Activated naive CD4-positive, alpha-beta T cell treated with anti-CD3 and anti-CD28 coated beads, Interleukin-2, amount 50 U/mL, for 72 hours (primary cell): ENCODE measurements at regions not wholly inside any gene's neighbourhood (a gene's known extent, or its start where the extent isn't known, plus 50 kb on each side); places are given as distances from the start of the nearest gene placed in this dataset.

Source experiments
- ATAC-seq, 2 donors: fragments of 150-1000 bp; cut with Tn5 transposase; 2 replicates each; pipeline ENCODE4 v1.10.0; 2021; ENCODE audit warnings: mild to moderate bottlenecking in 2 of 2, moderate library complexity in 2 of 2
- DNase-seq, 2 donors: peaks; one replicate each; pipeline ENCODE4 v3.0.0; 2021 to 2022; ENCODE audit warnings: low spot score in 2 of 2
- H3K27ac Mint-ChIP-seq, 2 donors: one replicate each; pipeline ENCODE4 v1.8.0; 2022; ENCODE audit warnings: mild to moderate bottlenecking in 2 of 2, mixed read lengths in 2 of 2
- H3K36me3 Mint-ChIP-seq, 2 donors: one replicate each; pipeline ENCODE4 v1.8.0; 2022; ENCODE audit warnings: mixed read lengths in 2 of 2
- H3K9me3 Mint-ChIP-seq, 2 donors: one replicate each; pipeline ENCODE4 v1.8.0; 2022; ENCODE audit warnings: mixed read lengths in 2 of 2

DNA sequence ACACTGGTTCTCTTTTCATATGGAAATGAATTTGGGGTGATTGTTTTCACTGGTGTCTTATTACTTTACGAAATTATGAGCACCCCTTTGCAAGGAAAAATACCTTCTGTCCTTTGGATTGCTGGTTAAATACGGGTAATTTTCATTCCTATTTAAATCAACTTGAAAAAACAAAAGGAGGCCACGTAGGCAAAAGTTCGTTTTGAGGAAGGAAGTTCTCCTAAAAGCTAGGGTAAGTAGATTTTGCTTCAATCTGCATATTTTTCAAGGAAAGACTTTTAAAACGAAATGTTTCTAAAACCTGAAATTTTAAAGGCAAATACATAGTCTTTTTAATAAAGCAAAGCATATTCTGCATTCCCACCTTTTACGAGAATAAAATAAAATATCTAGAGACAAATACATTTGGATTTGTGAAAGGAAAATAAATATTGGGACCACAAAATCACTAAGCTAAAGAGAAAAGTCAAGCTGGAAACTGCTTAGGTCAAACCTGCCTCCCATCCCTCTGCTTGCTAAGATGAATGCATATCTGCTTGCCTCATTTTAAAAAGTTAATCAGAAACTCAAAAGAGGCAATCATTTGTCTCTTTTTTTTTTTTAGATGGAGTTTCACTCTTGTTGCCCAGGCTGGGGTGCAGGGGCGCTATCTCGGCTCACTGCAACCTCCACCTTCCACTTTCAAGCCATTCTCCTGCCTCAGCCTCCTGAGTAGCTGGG, 70.9 kb upstream of the ETS2 start:
- DNase-seq, result no peak
- Mint-ChIP-seq H3K36me3 (peaks cover 0 to 4% of the 10 kb centered on the region in 2 donors), H3K9me3 (no peaks in the 10 kb centered on the region), H3K27ac (no peak overlapping the region)
- ATAC-seq, result no peak

DNA sequence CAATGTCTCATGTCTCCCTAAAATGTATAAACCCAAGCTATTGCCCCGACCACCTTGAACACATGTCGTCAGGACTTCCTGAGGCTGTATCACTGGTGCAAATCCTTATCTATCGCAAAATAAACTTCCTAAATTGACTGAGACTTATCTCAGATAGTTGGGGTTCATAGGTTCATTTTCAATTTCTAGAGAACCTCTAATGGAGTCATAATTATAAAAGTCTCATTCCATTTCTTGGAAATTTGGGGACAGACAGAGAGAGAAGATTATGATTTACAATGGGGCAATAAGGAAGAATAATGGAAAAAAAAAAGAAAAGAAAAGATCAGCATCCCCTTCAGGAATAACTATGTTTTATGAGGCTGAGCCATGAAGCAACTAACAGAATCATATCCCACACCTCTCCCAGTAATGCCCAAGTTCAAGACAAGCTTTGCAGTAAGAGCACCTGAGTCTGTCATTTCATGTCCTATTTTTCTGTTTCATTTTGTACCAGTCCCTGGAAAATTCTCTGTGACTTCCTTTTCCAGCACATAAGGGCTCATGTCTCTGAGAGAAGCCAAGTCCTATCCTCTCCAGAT, 70.0 kb upstream of the ETS2 start:
- H3K9me3 Mint-ChIP-seq, result no peaks in the 10 kb centered on the region
- DNase-seq, result no peak
- H3K36me3 Mint-ChIP-seq, result peaks cover 0 to 4% of the 10 kb centered on the region in 2 donors
- no peak for ATAC-seq
- no peak overlapping the region for H3K27ac Mint-ChIP-seq

DNA sequence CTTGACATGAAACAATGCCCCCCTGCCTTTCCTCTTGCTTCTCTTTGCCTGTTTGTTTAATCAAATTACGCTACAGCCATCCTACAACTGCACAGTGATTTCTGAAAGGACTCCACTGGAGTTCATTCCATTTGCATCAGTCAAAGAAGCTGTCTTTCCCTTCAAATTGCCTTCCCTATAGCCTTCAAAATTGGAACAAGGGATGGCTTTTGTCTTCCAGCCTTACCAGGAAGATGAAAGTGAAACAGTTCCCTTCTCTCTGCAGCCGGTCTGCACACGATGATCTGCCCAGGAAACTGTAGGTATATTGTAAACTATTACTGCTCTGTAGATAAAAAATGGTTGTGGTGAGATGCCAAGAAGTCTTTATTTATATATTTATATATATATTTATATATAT, 65.6 kb upstream of the ETS2 start:
- Mint-ChIP-seq H3K36me3 (no peaks in the 10 kb centered on the region), H3K9me3 (peaks cover 0 to 4% of the 10 kb centered on the region in 2 donors), H3K27ac (no peak overlapping the region)
- ATAC-seq (no peak), DNase-seq (no peak)

DNA sequence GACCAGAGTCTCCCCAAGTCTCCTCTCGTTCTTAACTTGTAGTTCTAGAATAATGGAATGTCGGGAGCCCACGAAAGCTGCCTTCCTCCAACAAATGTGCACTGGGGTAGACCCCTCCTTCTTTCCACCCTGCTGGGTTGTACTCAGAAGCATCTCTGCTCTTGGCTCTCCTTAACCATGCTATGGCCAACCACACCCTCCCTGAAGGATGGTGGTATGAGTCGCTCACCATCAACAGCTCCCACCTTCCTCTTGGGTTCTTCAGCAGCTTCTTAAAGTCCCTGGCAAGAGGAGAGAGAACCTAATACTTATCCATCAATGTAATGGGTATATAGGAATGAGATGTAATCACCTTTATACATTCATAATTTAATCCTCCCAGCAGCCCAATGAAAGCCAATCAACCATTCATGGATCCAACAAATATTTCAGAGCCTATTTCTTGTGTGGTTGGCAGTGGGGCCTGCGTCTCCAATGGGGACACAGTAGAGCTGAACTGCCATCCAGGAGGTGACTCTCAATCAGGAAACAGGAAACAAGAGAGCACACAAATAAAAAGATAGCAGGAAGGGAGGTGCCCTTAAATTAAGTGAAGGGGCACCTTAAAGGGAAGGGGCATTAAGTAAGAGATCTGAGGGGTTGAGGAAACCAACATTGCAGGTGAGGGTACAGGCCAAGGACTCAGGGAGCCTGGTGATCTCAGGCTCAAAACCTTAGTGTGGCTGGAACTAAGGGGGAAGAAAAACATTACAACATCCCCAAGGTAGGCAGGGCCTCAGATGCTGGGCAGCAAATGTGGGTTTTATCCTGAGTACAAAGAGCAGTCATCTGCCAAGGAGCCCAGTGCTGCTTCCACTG, 64.4 kb upstream of the ETS2 start:
- peaks cover 0 to 4% of the 10 kb centered on the region in 2 donors for H3K9me3 Mint-ChIP-seq
- H3K27ac Mint-ChIP-seq, result no peak overlapping the region
- no peak for DNase-seq
- no peak for ATAC-seq
- H3K36me3 Mint-ChIP-seq, result no peaks in the 10 kb centered on the region

DNA sequence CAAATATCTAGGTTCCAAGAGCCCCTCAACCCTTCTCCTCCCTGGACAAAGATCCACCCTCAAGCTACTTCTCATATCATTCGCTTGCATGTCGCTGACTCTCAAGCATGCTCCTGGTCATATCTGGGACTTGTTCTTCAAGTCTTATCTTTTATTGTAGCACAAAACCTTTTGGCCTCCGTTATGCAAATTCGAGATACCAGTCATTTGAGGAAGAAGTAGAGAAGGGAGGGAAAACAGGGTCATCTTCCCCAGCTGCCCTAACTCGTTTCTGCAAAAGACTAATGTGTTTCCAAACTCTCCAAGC, 63.8 kb upstream of the ETS2 start:
- Mint-ChIP-seq H3K9me3 (peaks cover 0 to 8% of the 10 kb centered on the region in 2 donors), H3K27ac (no peak overlapping the region), H3K36me3 (no peaks in the 10 kb centered on the region)
- no peak for DNase-seq
- ATAC-seq, result no peak

DNA sequence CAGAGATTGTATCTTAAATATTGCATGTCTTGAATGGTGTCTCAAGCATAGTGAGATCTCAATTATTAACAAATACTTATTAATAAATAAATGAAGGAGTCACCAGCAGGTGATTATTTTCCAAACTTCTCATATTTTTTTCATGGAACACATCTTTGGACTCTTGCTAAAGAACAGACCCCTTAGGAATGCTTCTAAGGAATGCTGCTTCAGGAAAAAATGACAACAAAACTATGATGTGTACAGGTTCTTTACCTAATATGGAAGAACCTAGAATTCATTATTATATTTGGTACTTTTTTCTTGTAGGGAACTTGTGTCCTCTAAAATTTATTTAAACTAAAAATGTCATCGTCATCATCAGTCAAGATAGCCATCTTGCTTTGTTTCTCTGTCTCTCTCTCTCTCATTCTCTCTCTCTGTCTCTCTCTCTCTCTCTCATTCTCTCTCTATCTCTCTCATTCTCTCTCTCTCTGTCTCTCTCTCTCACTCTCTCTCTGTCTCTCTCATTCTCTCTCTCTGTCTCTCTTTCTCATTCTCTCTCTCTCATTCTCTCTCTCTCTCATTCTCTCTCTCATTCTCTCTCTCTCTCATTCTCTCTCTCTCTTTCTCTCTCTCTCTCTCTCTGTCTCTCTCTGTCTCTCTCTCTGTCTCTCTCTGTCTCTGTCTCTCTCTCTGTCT, 63.0 kb upstream of the ETS2 start:
- DNase-seq (no peak), ATAC-seq (no peak)
- Mint-ChIP-seq H3K27ac (no peak overlapping the region), H3K9me3 (peaks cover 0 to 8% of the 10 kb centered on the region in 2 donors), H3K36me3 (no peaks in the 10 kb centered on the region)

DNA sequence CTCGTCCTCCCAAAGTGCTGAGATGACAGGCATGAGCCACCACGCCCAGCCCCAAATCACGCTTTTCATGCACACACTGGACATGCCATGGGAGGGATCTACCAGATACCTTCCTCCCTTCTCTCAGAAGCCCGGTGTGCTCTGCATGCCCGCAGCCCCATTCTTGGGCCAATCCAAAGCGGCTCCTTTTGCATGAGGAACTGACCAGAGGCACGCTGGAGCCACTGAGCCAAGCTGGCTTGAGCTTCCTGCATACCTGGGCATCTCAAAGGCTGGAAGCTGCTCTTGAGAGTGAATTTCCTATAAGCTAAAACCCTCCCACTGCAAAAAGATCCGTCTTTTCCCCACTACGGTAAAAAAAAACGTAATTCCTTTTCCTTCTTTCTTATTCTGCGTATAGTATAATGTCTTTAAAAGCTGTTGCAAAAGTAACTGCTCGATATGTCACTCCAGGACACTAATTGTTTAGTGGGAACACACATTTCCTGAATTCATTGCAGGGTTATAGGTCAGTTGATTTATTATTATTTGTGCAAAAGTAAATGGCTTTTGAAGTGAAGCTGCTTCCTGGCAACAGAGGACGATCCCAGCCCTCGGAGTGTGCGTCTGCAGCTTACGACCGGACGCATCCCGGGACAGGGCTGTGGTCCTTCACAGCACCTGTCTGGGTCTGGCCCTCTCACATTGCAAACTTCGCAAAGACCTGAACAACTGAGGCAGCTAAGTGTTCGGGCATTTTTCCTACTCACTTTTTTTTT, 61.8 kb upstream of the ETS2 start:
- no peak for ATAC-seq
- Mint-ChIP-seq H3K9me3 (peaks cover 0 to 8% of the 10 kb centered on the region in 2 donors), H3K36me3 (no peaks in the 10 kb centered on the region), H3K27ac (no peak overlapping the region)
- DNase-seq, result no peak

DNA sequence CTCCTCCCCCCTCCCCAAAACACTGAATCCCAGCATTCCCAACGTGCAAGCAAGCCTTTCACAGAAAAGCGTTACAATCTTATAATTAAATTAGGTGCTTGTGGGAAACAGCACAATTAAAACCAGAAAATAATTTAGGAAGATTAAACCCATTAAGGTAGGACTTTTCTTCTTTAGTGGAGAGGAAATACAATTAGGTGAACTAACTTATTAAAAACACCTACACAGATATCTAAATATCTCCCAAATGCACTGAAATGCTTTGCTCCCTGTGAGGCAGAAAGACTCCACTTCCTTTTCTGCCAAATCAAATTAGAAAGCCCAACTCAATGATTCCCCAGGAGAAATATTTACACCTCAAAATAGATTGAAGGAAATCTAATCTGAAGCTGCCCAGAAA, 60.9 kb upstream of the ETS2 start:
- Mint-ChIP-seq H3K27ac (no peak overlapping the region), H3K36me3 (no peaks in the 10 kb centered on the region), H3K9me3 (peaks cover 0 to 8% of the 10 kb centered on the region in 2 donors)
- ATAC-seq (no peak), DNase-seq (no peak)

DNA sequence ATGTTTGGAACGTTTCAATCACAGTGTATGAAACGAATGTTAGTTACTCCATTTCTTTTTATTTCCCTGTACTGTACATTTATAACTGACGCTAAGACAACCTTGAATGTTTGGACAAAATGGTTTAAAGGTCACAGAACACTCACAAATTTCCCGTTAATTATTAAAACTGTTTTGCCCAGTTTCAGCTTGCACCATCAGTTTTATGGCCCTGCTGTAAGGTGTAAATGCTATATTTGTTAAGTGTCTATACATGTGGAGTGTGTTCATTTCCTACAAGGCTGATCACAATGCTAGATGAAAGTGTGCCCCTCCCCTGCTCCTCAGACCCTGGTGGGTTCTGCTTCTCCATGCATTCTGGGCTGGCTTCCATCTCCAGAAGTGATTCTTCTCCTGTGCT, 57.9 kb upstream of the ETS2 start:
- Mint-ChIP-seq H3K9me3 (peaks cover 0 to 8% of the 10 kb centered on the region in 2 donors), H3K27ac (no peak overlapping the region), H3K36me3 (no peaks in the 10 kb centered on the region)
- ATAC-seq (no peak), DNase-seq (no peak)

DNA sequence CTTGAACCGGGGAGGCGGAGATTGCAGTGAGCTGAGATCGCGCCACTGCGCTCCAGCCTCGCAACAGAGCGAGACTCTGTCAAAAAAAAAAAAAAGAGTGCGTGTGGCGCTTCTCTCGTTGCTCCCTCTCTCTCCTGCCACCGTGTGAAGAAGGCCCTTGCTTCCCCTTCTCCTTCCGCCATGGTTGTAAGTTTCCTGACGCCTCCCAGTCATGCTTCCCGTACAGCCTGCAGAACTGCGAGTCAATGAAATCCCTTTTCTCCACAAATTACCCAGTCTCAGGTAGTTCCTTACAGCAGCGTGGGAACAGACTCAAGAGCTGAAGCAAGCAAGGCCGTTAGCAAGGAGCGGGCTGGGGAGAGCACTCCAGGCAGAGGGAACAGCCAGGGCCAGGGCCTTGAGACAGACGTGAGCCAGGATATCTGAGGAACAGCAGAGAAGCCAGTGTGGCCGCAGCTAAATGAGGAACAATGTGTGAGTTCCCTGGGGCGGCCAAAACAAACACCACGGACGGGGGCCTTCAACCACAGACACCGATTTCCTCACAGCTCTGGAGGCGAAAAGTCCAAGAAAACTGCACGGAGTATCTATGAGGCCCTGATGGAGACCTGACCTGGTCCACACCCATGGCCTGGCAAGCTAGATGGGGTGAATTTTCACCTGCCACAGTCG, 54.2 kb upstream of the ETS2 start:
- Mint-ChIP-seq H3K9me3 (peaks cover 0 to 4% of the 10 kb centered on the region in 2 donors), H3K36me3 (no peaks in the 10 kb centered on the region), H3K27ac (no peak overlapping the region)
- DNase-seq (no peak), ATAC-seq (no peak)

DNA sequence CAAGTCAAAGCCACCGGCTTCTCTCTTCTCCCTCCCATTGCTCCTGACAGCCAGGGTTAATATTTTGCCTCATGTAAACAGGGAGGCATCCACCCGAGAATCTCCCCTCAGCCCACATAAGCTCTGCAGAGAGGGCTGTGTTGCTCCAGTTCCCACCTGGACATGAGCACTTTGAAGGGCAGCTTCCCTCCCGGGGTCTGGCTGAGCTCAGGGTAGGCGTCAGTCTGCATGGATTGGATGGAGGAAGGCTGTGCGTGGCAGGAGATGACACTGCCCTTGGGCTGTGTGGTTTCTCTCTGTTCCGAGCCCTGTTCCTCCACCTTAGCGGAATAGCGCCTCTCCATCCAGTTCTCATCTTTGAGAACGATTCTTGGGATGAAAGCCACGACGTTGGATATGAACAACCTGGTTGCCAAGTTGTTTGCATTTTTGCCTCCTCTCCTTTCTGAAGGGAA, 53.7 kb upstream of the ETS2 start:
- Mint-ChIP-seq H3K9me3 (no peaks in the 10 kb centered on the region), H3K27ac (no peak overlapping the region), H3K36me3 (no peaks in the 10 kb centered on the region)
- DNase-seq, result no peak
- no peak for ATAC-seq

DNA sequence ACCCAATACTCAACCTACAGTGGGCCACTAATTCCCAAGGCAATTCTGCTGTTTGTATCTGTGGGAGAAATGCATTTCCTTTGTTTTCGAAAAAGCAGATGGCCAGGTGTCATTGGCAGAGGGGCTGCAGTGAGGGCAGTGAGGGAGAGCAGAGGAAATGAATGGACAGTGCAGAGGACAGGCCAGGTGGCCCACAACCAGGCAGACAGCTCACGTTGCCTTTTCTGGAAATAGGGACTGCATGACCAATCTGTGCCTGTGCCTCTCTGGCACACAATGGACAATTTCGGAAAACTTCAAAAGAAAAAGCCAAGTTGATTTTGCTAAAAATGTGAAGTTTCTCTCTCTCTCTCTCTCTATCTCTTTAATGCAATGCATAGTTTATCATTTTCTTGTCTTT, 52.6 kb upstream of the ETS2 start:
- no peaks in the 10 kb centered on the region for H3K9me3 Mint-ChIP-seq
- ATAC-seq (no peak), DNase-seq (no peak)
- no peaks in the 10 kb centered on the region for H3K36me3 Mint-ChIP-seq
- H3K27ac Mint-ChIP-seq, result no peak overlapping the region

DNA sequence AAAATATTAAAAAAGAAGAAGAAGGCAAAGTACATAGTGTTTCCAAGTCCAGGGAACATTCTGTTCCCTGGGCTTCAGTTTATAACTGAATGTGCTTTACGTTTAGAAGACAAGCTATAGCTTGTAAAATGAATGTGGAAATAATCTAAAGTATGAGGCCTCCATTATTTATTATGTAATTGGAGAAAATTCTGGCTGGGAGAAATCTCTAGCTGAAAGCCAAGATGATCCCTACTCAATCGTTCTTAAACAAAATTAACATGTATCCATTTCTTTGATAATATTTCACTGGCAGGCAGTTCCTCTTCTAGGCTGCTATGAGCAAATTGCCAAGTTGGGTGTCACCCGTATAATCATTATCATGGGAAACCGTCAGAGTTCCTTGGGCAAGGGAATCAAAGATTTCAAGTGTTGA, 52.2 kb upstream of the ETS2 start:
- no peak for ATAC-seq
- Mint-ChIP-seq H3K9me3 (no peaks in the 10 kb centered on the region), H3K27ac (no peak overlapping the region), H3K36me3 (no peaks in the 10 kb centered on the region)
- DNase-seq, result no peak
